NCI-H345 treated with DMSO at 0.1 percent for 48 hours (cell line): ENCODE measurements at regions not wholly inside any gene's neighbourhood (a gene's known extent, or its start where the extent isn't known, plus 50 kb on each side); places are given as distances from the start of the nearest gene placed in this dataset.

Source experiments
- DNase-seq: peaks from one replicate; lab custom pipeline; 2025; ENCODE audit not compliant: unreplicated experiment; lab: John Stamatoyannopoulos, UW

DNA sequence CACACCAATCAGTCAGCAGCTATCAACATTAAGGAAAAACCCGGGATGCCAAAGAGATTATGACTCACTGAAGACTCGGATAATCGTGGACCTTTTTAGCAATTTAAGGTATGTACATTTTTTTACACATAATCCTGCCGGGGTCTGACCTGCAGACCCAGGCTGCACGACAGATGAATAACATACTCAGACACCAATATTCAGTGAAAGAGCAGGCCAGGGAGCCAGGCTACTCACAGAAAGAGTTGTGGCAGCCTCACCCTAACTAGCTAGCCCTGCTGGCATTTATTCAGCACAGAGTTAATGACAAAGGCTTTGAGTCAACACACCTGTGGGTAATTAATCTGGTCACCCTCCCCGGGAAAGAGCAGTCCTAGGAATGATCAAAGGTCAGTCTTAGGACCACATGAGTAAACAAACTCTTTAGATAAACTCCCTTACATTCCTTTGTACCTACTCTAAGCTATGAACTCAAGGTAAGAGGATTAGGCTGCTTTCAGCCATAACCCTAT lies 727.5 kb downstream of the TBL1XR1 start:
- DNase-seq = no peak

DNA sequence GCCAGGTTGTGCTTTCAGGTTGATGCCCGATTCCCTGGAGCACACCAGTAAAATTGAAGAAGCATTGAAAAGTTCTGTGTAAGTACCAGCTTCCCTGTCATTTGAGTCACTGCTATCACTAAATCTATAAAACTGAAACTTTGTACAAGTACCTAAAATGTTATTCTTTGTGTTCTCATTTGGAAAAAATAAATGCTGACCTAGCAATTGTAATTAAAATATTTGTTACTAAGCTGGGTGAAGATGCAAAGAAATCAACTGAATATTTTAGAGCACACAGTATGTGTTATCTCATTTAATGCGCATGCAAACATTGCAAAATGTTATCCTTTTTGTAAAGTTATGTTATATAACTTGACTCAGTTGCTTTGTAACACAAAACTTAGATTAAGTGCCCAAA lies 733.7 kb downstream of the TBL1XR1 start:
- DNase-seq = no peak

DNA sequence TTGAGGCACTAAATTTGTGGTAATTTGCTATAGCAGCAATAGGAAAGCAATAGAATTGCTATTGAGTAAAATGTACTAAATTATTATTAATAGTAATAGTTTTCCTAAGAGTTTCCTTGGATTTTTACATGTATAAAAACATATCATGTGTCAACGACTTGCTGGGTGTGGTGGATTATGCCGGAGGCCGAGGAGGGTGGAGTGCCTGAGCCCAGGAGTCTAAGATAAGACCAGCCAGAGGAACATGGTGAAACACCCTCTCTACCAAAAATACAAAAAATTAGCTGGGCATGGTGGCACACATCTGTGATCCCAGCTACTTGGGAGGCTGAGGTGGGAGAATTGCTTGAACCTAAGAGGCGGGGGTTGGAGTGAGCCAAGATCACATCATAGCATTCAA lies 749.9 kb downstream of the TBL1XR1 start:
- DNase-seq = no peak

DNA sequence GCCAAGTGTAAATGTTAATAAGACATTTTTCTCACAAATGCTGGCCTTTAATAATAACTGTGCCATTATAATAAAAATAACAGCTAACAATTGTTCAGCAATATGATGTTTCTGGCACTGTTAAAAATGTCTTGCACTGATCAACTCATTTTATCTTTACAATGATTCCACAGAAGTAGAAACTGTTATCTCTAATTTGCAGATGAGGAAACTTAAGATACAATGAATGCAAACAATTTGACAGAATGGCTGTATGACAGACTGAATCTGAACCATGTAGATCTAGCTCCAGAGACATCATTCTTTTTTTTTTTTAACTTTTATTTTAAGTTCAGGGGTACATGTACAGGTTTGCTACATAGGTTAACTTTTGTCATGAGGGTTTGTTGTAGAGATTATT lies 755.0 kb downstream of the TBL1XR1 start:
- DNase-seq = no peak

DNA sequence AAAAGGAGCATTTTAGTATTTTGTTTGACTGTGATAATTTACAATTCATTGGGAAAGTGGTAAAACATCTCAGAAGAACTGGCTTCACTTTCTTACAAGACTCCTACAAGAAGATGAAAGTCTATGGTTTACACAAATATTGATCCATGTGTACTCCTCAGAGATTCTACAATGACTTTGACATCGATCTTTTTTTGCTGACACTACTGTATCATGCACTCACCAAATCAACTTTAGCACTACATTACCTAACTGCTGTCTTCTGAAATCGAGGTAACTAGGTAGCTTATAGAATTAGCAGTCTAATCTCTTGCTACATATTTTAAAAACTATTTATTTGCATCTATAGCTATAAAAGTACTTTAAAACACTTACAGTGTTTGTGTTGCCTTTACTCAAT lies 757.6 kb downstream of the TBL1XR1 start:
- DNase-seq = no peak

DNA sequence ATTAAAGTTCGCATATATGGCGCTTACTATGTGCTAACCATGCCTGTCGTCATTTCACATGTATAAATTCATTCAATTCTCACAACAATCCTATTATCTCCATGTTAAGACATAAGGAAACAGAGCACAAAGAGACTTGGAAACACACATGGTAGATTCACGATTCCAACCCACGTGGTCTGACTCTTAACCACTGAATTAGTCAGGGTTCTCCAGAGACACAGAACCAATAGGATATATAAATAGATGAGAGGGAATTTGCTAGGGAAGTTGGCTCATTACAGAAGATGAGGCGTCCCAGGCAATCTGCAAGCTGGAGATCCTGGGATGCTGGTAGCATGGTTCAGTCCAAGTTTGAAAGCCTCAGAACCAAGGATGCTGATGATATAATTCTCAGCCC lies 765.3 kb downstream of the TBL1XR1 start:
- no peak for DNase-seq

DNA sequence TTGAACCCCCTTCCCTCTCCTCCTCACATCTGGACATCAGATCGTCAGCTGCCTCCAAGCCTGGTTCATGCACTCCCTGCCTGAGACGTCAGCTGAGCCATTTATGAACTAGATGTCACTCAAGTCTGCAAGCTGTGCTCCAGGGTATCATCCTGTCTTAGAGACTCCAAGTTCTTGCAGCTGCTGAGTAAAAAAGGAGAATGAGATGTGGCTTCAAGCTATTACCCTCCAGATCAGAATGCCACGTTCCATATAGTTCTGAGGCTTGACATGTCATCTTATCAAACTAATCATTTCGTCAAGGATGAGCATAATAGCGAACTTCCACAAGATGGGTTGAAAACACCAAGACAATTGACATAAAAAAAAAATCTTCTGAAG lies 766.3 kb downstream of the TBL1XR1 start:
- DNase-seq = no peak

DNA sequence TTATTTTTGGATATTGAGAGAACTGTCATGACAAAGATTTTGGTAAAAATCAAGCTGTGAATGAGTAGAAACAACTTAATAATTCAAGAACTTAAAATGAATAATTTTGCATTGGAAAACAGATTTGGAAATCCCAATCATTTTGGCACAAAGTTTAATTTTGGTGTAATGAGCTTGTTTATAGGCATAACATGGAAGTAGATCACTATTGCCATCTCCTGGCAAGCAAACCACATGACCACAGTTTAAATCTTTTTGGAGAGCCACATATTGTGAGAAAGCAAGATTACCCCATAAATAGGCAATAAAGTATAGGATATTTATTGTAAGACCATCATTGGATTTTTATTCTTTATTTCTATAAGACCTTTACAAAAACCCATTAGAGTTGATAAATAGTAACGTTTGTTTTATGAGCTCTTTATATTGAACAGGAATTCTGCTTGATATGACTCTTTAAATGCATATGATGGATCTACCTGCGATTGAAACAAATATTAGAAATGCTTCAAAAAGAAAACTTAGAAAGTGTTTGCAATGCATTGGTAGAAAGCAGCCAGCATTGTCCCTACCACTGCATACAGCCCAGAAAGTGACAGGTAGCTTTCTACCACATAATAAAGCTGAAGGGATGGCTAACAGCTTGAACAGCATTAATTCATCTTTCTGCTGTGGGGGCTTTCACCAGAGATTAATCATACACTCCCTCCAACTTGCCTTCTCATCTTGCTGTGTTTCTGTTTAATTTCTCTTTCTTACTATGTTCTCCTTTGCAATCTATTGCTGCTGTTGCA lies 766.8 kb downstream of the TBL1XR1 start:
- DNase-seq = peak; percentile 25

DNA sequence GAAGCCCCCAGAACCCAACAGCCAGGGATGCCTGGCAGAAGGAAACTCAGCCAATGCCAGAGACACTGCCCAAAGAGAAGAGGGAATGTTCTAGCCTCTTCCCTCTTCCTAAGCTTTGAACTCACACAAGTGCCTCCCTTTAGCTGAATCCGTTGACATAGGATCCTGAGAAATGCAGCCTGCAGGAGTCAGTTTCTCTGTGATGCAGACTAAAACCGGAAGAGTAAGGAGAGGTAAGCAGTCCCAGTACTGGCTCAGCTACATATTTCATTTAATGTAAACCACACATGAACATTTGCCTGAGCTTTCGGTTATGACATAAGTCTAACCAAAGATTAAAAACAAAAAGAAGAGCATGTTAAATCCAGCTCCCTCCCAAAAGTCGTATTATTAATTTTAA lies 768.7 kb downstream of the TBL1XR1 start:
- DNase-seq = no peak

DNA sequence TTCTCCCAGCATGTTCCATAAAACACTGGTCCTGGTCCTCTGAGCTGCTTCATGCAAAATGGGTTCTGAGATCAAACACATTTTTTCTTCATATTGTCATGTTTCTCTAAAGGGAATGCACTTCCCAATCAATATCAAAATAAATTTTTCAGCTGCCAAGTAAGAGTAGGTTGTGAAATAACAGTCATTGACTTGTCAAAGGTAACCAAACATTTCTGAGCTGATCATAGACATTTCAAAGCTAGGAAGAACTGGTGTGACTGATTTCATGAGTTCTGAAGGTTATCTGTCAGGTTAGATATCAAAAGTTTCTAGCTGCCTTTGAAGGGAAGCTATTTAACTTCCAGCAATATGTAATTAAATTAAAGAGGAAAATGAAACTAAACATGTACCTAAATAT lies 770.9 kb downstream of the TBL1XR1 start:
- no peak for DNase-seq

DNA sequence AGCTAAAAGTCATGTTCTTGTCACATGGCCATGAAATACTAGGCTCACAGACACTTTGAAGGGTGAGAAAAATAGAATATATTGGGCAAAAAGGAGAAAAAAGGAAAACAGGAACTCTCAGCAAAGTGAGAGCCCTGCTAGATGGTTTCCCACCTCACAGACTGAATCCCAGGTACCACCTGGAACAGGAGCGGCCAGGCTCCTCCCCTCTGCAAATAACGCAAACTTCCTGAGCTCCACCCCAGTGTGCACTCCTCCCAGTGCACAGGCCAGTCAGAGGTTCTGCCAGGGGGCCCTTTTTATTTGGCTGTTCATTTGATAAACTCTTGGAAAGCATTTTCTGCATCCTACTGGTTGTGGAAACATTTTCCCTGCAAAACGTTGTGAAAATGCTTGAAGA lies 780.4 kb downstream of the TBL1XR1 start:
- DNase-seq = no peak

DNA sequence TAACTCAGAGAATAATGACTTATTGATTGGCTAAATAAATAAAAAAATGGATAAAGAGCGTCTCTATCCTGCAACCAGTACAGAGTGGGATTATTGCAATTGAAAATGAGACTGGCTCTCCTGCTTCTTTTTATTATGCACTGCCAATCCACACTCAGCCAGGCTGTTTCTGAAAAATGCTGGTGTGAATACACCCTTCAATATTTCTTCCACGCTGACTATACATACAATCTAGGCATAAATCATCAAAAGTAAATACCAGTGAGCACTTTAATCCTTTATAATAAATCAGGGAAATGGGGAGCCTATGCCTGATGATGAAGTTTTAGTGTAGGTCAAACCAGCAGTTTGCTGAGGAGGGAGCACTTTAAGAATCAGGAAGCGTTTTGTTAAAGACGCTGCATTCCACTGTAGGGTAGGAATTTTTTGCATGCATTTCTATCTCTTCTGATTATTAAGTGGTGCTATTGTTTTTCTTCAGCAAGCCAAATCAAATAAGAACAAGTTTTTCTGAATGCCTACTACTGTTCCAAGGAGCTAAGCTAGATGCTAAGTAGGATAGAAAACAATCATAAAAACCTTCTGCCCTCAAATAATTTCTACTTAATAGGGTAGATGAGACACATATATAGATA lies 781.5 kb downstream of the TBL1XR1 start:
- no peak for DNase-seq

DNA sequence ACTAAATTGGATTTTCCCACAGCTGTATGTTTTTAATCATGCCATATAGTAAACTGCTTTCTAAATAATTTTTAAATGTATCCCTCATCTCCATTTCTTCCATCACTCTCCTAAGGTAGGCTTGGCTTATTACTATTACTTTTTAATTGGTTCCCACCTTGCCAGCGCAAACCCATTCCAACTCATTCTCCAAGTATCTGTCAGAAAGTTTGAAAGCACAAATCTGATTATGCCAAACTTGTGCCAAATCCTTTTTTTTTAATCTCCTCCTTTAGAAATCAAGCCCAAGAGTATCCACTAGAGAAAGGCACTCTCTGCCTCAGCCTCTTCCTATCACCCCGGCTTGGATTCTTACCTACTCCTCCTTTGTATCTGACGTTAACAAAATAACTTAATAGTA lies 784.5 kb downstream of the TBL1XR1 start:
- no peak for DNase-seq

DNA sequence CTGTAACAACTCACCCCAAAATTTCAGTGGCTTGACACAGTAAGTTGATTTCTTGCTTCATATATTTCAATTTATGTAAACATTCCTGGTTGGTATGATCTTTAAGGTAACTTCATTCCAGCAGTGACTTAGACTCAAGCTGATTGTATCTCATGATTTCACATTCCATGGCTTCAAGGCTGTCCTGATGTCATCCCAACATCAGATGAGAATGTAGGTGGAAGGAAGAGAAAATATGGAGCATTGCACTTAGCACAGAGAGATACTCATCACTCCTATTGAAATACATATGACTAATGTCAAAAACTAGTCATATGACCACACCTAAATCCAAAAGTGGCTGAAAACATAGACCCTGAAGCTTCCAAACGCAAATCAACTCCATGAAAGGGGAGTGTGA lies 793.8 kb downstream of the TBL1XR1 start:
- no peak for DNase-seq

DNA sequence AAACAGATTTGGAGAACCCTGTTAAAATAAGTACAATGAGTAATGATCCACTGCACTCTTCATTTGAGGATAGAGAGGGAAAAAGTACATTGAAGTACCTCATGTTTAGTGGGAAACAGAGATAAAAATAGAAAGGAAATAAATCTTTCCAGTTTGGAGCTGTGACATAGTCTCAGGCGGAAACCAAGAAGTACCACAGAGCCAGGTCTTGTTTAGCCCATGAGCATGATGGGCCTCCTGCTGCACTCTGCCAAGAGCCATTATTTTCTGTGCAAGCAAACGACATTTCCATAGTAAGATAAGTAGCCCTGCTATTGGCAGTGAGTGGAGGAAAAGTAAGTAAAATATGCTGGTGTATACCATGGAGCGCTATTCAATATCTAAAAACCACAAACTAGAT lies 796.1 kb downstream of the TBL1XR1 start:
- DNase-seq = no peak

DNA sequence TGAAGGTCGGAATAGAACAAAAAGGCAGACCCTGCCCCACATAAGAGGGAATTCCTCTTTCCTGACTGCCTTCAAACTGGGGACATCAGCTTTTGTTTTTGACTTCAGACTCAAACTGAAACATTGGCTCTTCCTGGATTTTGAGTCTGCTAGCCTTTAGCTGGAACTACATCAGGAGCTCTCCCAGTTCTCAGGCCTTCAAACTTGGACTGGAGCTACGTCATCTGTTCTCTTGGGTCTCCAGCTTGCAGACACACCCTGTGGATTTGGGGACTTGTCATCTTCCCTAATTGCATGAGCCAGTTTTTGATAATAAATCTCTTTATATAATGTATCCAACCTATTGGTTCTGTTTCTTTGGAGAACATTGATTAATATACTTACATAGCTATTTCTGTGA lies 798.1 kb downstream of the TBL1XR1 start:
- DNase-seq = no peak

DNA sequence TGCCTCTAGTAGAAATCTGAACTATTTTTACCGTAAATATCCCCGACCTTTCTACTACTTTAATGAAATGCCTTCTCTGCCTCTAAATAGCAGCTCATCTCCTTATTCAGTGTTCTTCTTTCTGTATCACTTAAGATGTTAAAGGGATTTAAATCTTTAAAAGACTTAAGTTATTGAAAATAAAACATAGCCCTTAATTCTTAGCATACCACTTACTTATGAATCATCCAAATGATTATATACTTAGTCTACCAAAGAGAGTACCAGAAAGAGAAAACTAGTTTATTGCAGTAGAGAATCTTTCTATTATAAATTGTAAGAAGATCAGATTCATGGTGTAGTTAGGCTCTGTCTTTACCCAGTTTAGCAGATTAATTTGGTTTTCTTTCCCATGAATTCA lies 802.0 kb downstream of the TBL1XR1 start:
- no peak for DNase-seq

DNA sequence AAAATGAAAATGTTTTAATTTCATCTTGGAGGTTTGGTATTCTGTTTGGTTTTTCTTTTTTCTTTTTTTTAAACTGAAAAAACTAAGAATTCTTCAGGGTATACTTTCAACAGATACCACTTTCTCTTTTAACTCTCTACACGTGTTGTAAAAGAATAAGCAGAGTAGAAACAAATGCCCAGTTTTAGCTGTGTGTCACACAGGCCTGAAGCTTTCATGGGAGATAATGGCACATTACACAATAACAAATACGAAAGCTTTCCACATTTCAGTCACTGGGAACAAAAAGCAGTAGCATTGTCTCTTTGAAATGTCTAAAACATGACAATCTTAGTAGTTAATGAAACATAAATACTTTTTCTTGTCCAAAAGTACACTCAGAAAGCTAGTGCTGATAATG lies 818.5 kb downstream of the TBL1XR1 start:
- DNase-seq = no peak

DNA sequence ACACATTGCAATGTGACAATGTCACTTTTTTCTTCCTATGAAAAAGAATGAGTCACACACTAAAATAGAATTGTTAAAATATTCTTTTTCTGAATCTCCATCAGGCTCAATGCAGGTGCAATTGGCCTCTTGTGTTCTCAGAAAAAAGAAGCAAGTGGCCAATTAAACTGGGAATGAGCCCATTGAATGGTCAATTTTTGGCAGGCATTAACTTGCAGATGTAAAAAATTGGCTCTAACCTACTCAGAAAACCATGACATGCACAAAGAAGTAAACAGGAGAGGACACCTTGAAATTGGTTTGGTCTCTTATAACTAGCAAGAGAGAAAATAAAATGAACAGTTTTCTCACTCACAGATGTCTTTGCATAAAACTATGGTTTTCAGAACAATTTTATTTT lies 820.8 kb downstream of the TBL1XR1 start:
- DNase-seq = no peak

DNA sequence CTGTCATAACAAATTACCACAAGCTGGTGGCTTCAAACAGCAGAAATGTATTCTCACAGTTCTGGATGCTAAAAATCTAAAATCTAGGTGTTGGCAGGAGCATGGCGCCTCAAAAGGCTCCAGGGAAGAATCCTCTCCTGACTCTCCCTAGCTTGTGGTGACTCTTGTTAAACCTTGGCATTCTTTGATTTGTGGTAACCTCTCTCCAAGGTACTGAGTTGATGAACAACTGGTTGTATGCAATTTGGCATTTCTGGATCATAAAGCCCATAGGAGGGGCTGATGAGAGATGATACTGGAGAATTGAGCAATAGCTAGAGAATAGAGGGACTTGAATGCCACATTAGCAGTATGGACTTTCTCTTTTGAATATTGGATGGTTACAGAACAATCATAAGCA lies 821.8 kb downstream of the TBL1XR1 start:
- DNase-seq = no peak

DNA sequence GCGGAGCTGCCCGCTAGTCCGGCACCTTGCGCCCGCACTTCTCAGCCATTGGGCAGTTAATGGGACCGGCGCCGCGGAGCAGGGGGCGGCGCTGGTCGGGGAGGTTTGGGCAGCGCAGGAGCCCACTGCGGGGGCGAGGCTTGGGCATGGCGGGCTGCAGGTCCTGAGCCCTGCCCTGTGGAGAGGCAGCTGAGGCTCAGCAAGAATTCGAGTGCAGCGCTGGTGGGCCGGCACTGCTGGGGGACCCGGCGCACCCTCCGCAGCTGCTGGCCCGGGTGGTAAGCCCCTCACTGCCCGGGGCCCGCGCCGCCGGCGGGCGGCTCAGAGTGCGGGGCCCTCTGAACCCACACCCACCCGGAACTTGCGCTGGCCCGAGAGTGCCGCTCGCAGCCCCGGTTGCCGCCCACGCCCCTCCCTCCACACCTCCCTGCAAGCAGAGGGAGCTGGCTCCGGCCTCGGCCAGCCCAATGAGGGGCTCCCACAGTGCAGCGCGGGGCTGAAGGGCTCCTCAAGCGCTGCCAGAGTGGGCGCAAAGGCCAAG lies 835.0 kb downstream of the TBL1XR1 start:
- DNase-seq = no peak

DNA sequence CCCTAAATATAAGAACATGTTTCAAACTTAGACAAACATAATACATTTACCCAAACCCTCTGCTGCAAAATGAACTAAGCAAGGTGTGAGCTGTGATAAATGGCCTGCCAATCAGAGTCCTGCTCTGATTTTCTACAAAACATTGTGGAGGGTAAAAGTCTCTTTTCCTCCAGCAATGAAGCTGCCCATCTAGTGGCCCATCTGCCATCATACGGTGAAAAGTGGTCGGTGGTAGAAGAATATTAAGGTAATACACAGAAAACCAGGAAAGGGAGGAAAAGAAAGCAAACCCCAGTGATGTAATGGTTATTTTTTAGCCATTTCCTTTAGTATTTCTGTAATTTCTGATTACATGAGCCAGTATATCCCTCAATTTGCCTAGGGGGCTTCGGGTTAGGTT lies 838.1 kb downstream of the TBL1XR1 start:
- no peak for DNase-seq

DNA sequence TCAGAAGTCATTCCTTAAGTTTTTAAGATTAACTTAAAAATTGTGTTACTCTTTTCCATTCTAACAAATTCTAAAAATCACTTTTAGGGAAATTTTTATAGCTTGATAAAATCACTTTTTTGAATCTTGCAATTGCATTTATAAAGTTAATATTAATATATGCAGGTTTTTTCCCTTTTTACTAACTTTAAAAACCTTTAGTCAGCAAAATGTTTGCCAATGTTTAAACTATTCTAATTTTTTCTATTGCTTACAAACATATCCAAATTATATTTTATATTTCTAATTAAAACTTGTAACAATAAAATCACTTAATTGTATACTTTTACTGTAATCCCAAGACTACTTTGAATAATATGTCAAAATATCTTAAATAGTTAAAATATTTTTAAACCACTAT lies 839.4 kb downstream of the TBL1XR1 start:
- DNase-seq = no peak
